Activated CD8-positive, alpha-beta T cell treated with anti-CD3 and anti-CD28 coated beads for 36 hours (primary cell): ENCODE measurements at regions not wholly inside any gene's neighbourhood (a gene's known extent, or its start where the extent isn't known, plus 50 kb on each side); places are given as distances from the start of the nearest gene placed in this dataset.

Experiments
- ATAC-seq: fragments of 200-7000 bp; cut with Tn5 transposase; one replicate; pipeline ENCODE4 v1.10.0; 2021; ENCODE audit warnings: mild to moderate bottlenecking, moderate library complexity
- CTCF ChIA-PET: fragments of 350-600 bp; sonication (Branson Sonifier 250); formaldehyde crosslinking; loops from one replicate; lab custom pipeline; 2021; ENCODE audit warnings: antibody characterized with exemption; lab: Charles Lee
- POLR2A ChIA-PET: fragments of 350-600 bp; sonication (Branson Sonifier 250); formaldehyde crosslinking; loops from one replicate; lab custom pipeline; 2021; ENCODE audit warnings: antibody characterized with exemption; lab: Charles Lee
- DNase-seq: peaks from one replicate; pipeline ENCODE4 v3.0.0-alpha.2; 2020
- H3K27ac Mint-ChIP-seq: one replicate; pipeline ENCODE4 v1.8.0; 2021; ENCODE audit warnings: mild to moderate bottlenecking, mixed read lengths
- H3K27me3 Mint-ChIP-seq: one replicate; pipeline ENCODE4 v1.8.0; 2021; ENCODE audit warnings: mixed read lengths
- H3K36me3 Mint-ChIP-seq: one replicate; pipeline ENCODE4 v1.8.0; 2021; ENCODE audit warnings: low read depth, mixed read lengths
- H3K4me1 Mint-ChIP-seq: one replicate; pipeline ENCODE4 v1.8.0; 2021; ENCODE audit warnings: low read depth, mixed read lengths
- H3K4me3 Mint-ChIP-seq: one replicate; pipeline ENCODE4 v1.8.0; 2021; ENCODE audit warnings: mild to moderate bottlenecking, moderate library complexity, mixed read lengths
- H3K9me3 Mint-ChIP-seq: one replicate; pipeline ENCODE4 v1.8.0; 2021; ENCODE audit warnings: mixed read lengths
- intact Hi-C: fragments of 100-400 bp; cut with micrococcal nuclease; formaldehyde crosslinking; loops from one replicate; pipeline ENCODE4 v1.10.0; 2022
- TF ChIP-seq, protein P1 (sequence below): fragments of 200-600 bp; IDR thresholded peaks from one replicate; pipeline ENCODE4 v1.8.0; 2022; ENCODE audit warnings: antibody characterized with exemption, mild to moderate bottlenecking

DNA sequence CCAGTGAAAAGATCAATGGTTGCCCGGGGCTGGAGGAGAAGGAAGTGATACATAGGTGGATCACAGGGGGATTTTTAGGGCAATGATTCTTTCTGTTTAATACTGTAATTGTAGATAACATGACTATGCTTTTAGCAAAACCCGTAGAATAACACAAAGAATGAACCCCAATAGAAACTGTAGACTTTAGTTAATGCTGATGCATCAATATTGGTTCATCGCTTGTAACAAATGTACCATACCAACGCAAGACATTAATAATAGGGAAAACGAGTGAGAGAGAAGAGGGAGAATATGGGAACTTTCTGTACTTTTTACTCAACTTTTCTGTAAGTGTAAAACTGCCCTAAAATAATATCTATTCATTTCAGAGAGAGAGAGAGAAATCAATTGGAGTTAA lies 383.3 kb upstream of the ATP11B start:
- no peaks in the 10 kb centered on the region for H3K9me3 Mint-ChIP-seq
- no peak for DNase-seq
- TF ChIP-seq, protein P1, sequence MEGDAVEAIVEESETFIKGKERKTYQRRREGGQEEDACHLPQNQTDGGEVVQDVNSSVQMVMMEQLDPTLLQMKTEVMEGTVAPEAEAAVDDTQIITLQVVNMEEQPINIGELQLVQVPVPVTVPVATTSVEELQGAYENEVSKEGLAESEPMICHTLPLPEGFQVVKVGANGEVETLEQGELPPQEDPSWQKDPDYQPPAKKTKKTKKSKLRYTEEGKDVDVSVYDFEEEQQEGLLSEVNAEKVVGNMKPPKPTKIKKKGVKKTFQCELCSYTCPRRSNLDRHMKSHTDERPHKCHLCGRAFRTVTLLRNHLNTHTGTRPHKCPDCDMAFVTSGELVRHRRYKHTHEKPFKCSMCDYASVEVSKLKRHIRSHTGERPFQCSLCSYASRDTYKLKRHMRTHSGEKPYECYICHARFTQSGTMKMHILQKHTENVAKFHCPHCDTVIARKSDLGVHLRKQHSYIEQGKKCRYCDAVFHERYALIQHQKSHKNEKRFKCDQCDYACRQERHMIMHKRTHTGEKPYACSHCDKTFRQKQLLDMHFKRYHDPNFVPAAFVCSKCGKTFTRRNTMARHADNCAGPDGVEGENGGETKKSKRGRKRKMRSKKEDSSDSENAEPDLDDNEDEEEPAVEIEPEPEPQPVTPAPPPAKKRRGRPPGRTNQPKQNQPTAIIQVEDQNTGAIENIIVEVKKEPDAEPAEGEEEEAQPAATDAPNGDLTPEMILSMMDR, result no peak
- ChIA-PET CTCF (no interaction called here), POLR2A (no interaction called here)
- H3K4me3 Mint-ChIP-seq, result no peak overlapping the region
- H3K4me1 Mint-ChIP-seq, result no peaks in the 10 kb centered on the region
- H3K27ac Mint-ChIP-seq, result no peak overlapping the region
- intact Hi-C loops, result no loop called here
- H3K27me3 Mint-ChIP-seq, result no peaks in the 10 kb centered on the region
- H3K36me3 Mint-ChIP-seq, result no peaks in the 10 kb centered on the region
- no peak for ATAC-seq

DNA sequence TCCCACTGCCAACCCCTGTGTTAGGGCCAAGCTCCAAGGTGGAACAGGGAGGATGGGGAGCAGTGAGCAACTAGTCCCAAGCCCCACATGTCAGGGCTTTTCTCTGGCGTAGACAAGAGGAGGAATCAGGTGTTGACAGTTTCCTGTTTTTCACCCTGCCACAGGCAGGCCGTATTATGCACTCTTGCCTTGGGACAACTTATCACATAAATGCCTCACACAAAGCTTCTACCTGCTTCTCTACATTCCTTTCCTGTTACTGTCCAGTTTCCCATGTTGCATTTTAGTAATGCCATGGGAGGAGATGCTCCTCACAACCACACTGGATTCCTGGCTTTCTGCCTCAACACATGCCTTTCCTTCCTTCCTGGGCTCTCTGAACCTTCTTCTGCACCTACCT lies 381.2 kb upstream of the ATP11B start:
- intact Hi-C loops, result no loop called here

DNA sequence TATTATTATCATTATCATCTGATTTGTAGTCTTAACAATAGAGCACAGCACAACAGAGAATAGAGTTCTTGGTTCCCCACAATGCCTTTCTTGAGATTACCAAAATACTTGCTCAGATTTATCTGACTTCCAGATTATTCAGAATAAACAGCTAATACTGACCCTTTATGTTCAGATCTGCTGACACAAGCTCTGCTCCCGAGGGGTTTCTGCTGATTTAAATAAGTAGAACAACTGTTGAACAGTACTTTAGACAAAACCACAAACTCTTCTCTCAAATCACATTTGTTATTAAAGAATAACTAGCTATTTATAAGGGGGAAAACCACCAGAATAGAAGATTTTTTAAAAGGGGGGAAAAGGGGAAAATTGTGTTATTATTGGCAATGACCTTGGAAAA lies 380.2 kb upstream of the ATP11B start:
- POLR2A ChIA-PET, result no interaction called here
- H3K27ac Mint-ChIP-seq, result no peak overlapping the region
- H3K36me3 Mint-ChIP-seq, result no peaks in the 10 kb centered on the region
- intact Hi-C loops, result no loop called here
- no peak overlapping the region for H3K4me3 Mint-ChIP-seq
- DNase-seq (no peak), ATAC-seq (no peak)
- H3K4me1 Mint-ChIP-seq, result no peaks in the 10 kb centered on the region
- no peaks in the 10 kb centered on the region for H3K27me3 Mint-ChIP-seq
- TF ChIP-seq, protein P1, result no peak
- CTCF ChIA-PET, result no interaction called here
- H3K9me3 Mint-ChIP-seq, result no peaks in the 10 kb centered on the region

More for the DNA sequence above, 381.2 kb upstream of the ATP11B start:
- TF ChIP-seq, protein P1, result no peak
- Mint-ChIP-seq H3K36me3 (no peaks in the 10 kb centered on the region), H3K27ac (no peak overlapping the region), H3K9me3 (no peaks in the 10 kb centered on the region), H3K4me1 (no peaks in the 10 kb centered on the region), H3K4me3 (no peak overlapping the region), H3K27me3 (no peaks in the 10 kb centered on the region)
- ATAC-seq, result no peak
- ChIA-PET POLR2A (no interaction called here), CTCF (no interaction called here)
- no peak for DNase-seq

DNA sequence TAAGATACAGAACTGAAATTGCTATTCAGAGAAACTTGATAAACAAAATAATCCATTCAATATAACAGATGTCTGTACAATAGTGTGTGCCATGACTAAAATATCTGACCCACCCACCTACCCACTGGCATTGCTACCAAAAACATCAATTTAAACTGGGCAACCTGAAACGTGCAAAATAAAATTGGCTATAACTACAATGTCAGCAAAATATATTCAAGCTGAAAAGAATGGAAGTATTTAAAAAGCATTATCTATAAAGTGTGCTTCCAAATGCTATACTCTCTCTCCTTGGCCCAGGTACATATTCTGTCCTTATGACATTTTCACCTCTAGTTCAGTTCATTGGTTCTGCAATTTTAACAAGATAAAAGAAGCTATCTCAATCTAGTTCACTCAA lies 379.6 kb upstream of the ATP11B start:
- POLR2A ChIA-PET, result no interaction called here
- Mint-ChIP-seq H3K27ac (no peak overlapping the region), H3K4me1 (no peaks in the 10 kb centered on the region), H3K9me3 (no peaks in the 10 kb centered on the region), H3K4me3 (no peak overlapping the region), H3K27me3 (no peaks in the 10 kb centered on the region), H3K36me3 (no peaks in the 10 kb centered on the region)
- TF ChIP-seq, protein P1, result no peak
- intact Hi-C loops, result no loop called here
- CTCF ChIA-PET, result no interaction called here
- ATAC-seq (no peak), DNase-seq (no peak)

DNA sequence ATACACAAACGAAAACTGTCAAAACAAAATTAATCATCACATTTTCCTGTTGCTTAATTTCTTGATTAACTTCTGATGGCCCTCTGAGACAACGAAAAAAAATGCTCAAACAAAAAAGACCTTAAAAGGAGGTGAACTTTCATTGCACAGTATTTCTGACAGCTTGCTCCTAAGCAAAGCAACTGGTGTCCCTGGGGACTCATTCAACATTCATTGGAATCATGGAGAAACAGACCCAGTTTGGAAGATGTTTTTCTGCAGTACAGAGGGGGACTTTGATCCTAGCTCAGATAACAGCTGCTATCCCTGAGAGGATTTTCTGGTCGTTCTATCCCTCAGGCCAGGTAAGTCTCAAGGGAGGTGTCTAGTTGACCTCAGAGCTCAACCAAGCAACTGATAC lies 378.7 kb upstream of the ATP11B start:
- TF ChIP-seq, protein P1, result no peak
- intact Hi-C loops, result no loop called here
- H3K36me3 Mint-ChIP-seq, result no peaks in the 10 kb centered on the region
- ChIA-PET CTCF (no interaction called here), POLR2A (no interaction called here)
- H3K4me1 Mint-ChIP-seq, result no peaks in the 10 kb centered on the region
- no peak overlapping the region for H3K27ac Mint-ChIP-seq
- no peaks in the 10 kb centered on the region for H3K27me3 Mint-ChIP-seq
- no peak overlapping the region for H3K4me3 Mint-ChIP-seq
- no peaks in the 10 kb centered on the region for H3K9me3 Mint-ChIP-seq
- ATAC-seq, result no peak
- DNase-seq, result no peak
